ENCODE measurements at regions not wholly inside any gene's neighbourhood (a gene's known extent, or its start where the extent isn't known, plus 50 kb on each side); places are given as distances from the start of the nearest gene placed in this dataset.

- TF ChIP-seq RAD21 (IDR thresholded peaks at IDR 0.05; ENCODE audit: low read depth) (no peak), MAX (IDR thresholded peaks at IDR 0.05) (no peak)
Observed at GRCh38 chr5:152853361-152853760, 448.3 kb upstream of the NMUR2 start.

Measured in Ishikawa (cell line).